ENCODE measurements at regions not wholly inside any gene's neighbourhood (a gene's known extent, or its start where the extent isn't known, plus 50 kb on each side); places are given as distances from the start of the nearest gene placed in this dataset.

- TF ChIP-seq CTCF (IDR thresholded peaks at IDR 0.05) = no peak
- no peak for TF ChIP-seq POLR2A (IDR thresholded peaks at IDR 0.05)
Measured at GRCh38 chr15:66850078-66850991, 148.3 kb downstream of the SMAD6 start.

Measured in body of pancreas (tissue), 4 donors.